Ectodermal cell (in vitro differentiated cells): ENCODE measurements at regions not wholly inside any gene's neighbourhood (a gene's known extent, or its start where the extent isn't known, plus 50 kb on each side); places are given as distances from the start of the nearest gene placed in this dataset.

Experiments
- H3K27ac ChIP-seq: 2 replicates; pipeline ENCODE4 v1.7.0; 2013; ENCODE audit warnings: mild to moderate bottlenecking, low read depth, low read length; ENCODE audit not compliant: insufficient read depth, poor library complexity, severe bottlenecking
- H3K27me3 ChIP-seq: 2 replicates; pipeline ENCODE4 v1.7.0; 2013; ENCODE audit warnings: mild to moderate bottlenecking, low read length; ENCODE audit not compliant: insufficient read depth, control insufficient read depth, poor library complexity, severe bottlenecking
- H3K36me3 ChIP-seq: one replicate; pipeline ENCODE4 v1.7.0; 2013; ENCODE audit warnings: low read length; ENCODE audit not compliant: control insufficient read depth, insufficient read depth
- H3K4me1 ChIP-seq: one replicate; pipeline ENCODE4 v1.7.0; 2013; ENCODE audit warnings: low read length; ENCODE audit not compliant: control insufficient read depth, insufficient read depth
- H3K4me3 ChIP-seq: 2 replicates; pipeline ENCODE4 v1.7.0; 2013; ENCODE audit warnings: low read depth, low read length, control low read depth; ENCODE audit not compliant: insufficient read depth
- H3K9me3 ChIP-seq: 2 replicates; pipeline ENCODE4 v1.7.0; 2013; ENCODE audit warnings: mild to moderate bottlenecking, low read length, moderate library complexity; ENCODE audit not compliant: control insufficient read depth
- WGBS, 2 experiments: methylation state at CpG; one replicate each; pipeline ENCODE4 v1.1.7; 2013; ENCODE audit warnings: missing lambda C conversion rate in 2 of 2; 5-methylcytosine and 5-hydroxymethylcytosine counted together

- Histone ChIP-seq H3K27ac (no peak overlapping the region), H3K36me3 (no peaks in the 10 kb centered on the region), H3K4me1 (peaks cover 5% of the 10 kb centered on the region), H3K27me3 (no peaks in the 10 kb centered on the region), H3K9me3 (no peaks in the 10 kb centered on the region), H3K4me3 (no peak overlapping the region)
- 95 to 98% methylated on average over 3 of the region's 3 CpGs for WGBS, 2 experiments
These were observed 491.7 kb downstream of the ZIC1 start for GRCh38 chr3:147900851-147901250.

GRCh38 chr3:147903026-147903425, 493.9 kb downstream of the ZIC1 start:
- Histone ChIP-seq H3K27me3 (no peaks in the 10 kb centered on the region), H3K36me3 (no peaks in the 10 kb centered on the region), H3K4me3 (no peak overlapping the region), H3K27ac (no peak overlapping the region), H3K4me1 (peaks cover 5% of the 10 kb centered on the region), H3K9me3 (no peaks in the 10 kb centered on the region)
- 42 to 48% methylated on average over 3 to 4 of the region's 4 CpGs for WGBS, 2 experiments

- H3K9me3 ChIP-seq: no peaks in the 10 kb centered on the region
- 78 to 80% methylated on average over 3 of the region's 3 CpGs for WGBS, 2 experiments
- H3K36me3 ChIP-seq: no peaks in the 10 kb centered on the region
These were observed 495.3 kb downstream of the ZIC1 start for GRCh38 chr3:147904421-147904820.

GRCh38 chr3:147906285-147906684, 497.1 kb downstream of the ZIC1 start:
- Histone ChIP-seq H3K9me3 (no peaks in the 10 kb centered on the region), H3K4me1 (peaks cover 5% of the 10 kb centered on the region), H3K36me3 (no peaks in the 10 kb centered on the region), H3K4me3 (no peak overlapping the region), H3K27me3 (no peaks in the 10 kb centered on the region), H3K27ac (no peak overlapping the region)
- 67 to 69% methylated on average over 2 of the region's 2 CpGs for WGBS, 2 experiments

More at GRCh38 chr3:147904421-147904820, 495.3 kb downstream of the ZIC1 start:
- no peak overlapping the region for H3K27ac ChIP-seq
- peaks cover 5% of the 10 kb centered on the region for H3K4me1 ChIP-seq
- H3K27me3 ChIP-seq: no peaks in the 10 kb centered on the region
- H3K4me3 ChIP-seq: no peak overlapping the region

GRCh38 chr3:147914532-147914931, 505.4 kb downstream of the ZIC1 start:
- no peaks in the 10 kb centered on the region for H3K9me3 ChIP-seq
- no peaks in the 10 kb centered on the region for H3K4me1 ChIP-seq
- 88 to 97% methylated on average over 1 of the region's 1 CpG for WGBS, 2 experiments
- no peak overlapping the region for H3K4me3 ChIP-seq
- no peak overlapping the region for H3K27ac ChIP-seq
- H3K27me3 ChIP-seq: no peaks in the 10 kb centered on the region
- no peaks in the 10 kb centered on the region for H3K36me3 ChIP-seq

GRCh38 chr3:147915057-147915456, 505.9 kb downstream of the ZIC1 start:
- Histone ChIP-seq H3K4me1 (no peaks in the 10 kb centered on the region), H3K36me3 (no peaks in the 10 kb centered on the region), H3K4me3 (no peak overlapping the region), H3K27me3 (no peaks in the 10 kb centered on the region), H3K27ac (no peak overlapping the region), H3K9me3 (no peaks in the 10 kb centered on the region)
- WGBS, 2 experiments: 92 to 93% methylated on average over 5 of the region's 5 CpGs

- Histone ChIP-seq H3K4me1 (no peaks in the 10 kb centered on the region), H3K4me3 (no peak overlapping the region), H3K27me3 (no peaks in the 10 kb centered on the region), H3K27ac (no peak overlapping the region), H3K9me3 (no peaks in the 10 kb centered on the region), H3K36me3 (no peaks in the 10 kb centered on the region)
- 94 to 95% methylated on average over 4 of the region's 4 CpGs for WGBS, 2 experiments
These were observed 510.3 kb downstream of the ZIC1 start for GRCh38 chr3:147919496-147919895.

- no peak overlapping the region for H3K4me3 ChIP-seq
- no peak overlapping the region for H3K27ac ChIP-seq
- no peaks in the 10 kb centered on the region for H3K36me3 ChIP-seq
- no peaks in the 10 kb centered on the region for H3K4me1 ChIP-seq
- WGBS, 2 experiments: 95 to 98% methylated on average over 1 to 2 of the region's 2 CpGs
- no peaks in the 10 kb centered on the region for H3K27me3 ChIP-seq
- no peaks in the 10 kb centered on the region for H3K9me3 ChIP-seq
These were observed 511.9 kb downstream of the ZIC1 start for GRCh38 chr3:147921051-147921450.

- no peaks in the 10 kb centered on the region for H3K4me1 ChIP-seq
- H3K4me3 ChIP-seq: no peak overlapping the region
- 67 to 85% methylated on average over 1 of the region's 1 CpG for WGBS, 2 experiments
- H3K36me3 ChIP-seq: no peaks in the 10 kb centered on the region
- H3K27ac ChIP-seq: no peak overlapping the region
- no peaks in the 10 kb centered on the region for H3K27me3 ChIP-seq
- no peaks in the 10 kb centered on the region for H3K9me3 ChIP-seq
These were observed 515.6 kb downstream of the ZIC1 start for GRCh38 chr3:147924755-147925154.

- Histone ChIP-seq H3K4me1 (peaks cover 2% of the 10 kb centered on the region), H3K27me3 (no peaks in the 10 kb centered on the region), H3K9me3 (no peaks in the 10 kb centered on the region), H3K4me3 (no peak overlapping the region), H3K27ac (no peak overlapping the region), H3K36me3 (no peaks in the 10 kb centered on the region)
These were observed 516.1 kb downstream of the ZIC1 start for GRCh38 chr3:147925272-147925671.

- Histone ChIP-seq H3K27me3 (no peaks in the 10 kb centered on the region), H3K27ac (peak overlapping the region; percentile 50), H3K4me3 (no peak overlapping the region), H3K36me3 (no peaks in the 10 kb centered on the region), H3K9me3 (no peaks in the 10 kb centered on the region), H3K4me1 (peaks cover 23% of the 10 kb centered on the region)
- 48 to 58% methylated on average over 4 of the region's 4 CpGs for WGBS, 2 experiments
These were observed 521.2 kb downstream of the ZIC1 start for GRCh38 chr3:147930232-147930807.
